OCI-LY1 (cell line): ENCODE measurements at regions not wholly inside any gene's neighbourhood (a gene's known extent, or its start where the extent isn't known, plus 50 kb on each side); places are given as distances from the start of the nearest gene placed in this dataset.

ENCODE experiments used
- H2AFZ ChIP-seq: fragments of 200-600 bp; sonication (generic), shearing (Covaris generic); 2 replicates; pipeline ENCODE4 v1.6.0; 2014; ENCODE audit warnings: antibody characterized with exemption, mild to moderate bottlenecking, low read length
- H3F3A ChIP-seq: fragments of 200-600 bp; sonication (generic), shearing (Covaris generic); 2 replicates; pipeline ENCODE4 v1.6.0; 2014; ENCODE audit warnings: mild to moderate bottlenecking, antibody characterized with exemption, low read length, moderate library complexity; ENCODE audit not compliant: insufficient read depth
- H3K27ac ChIP-seq: fragments of 200-600 bp; sonication (generic); 2 replicates; pipeline ENCODE4 v1.5.1; 2014; ENCODE audit warnings: low read length, mixed run types, mild to moderate bottlenecking, low read depth; ENCODE audit not compliant: poor library complexity, severe bottlenecking
- H3K27me3 ChIP-seq: fragments of 200-600 bp; sonication (generic); 2 replicates; pipeline ENCODE4 v1.6.0; 2014; ENCODE audit warnings: antibody characterized with exemption, mild to moderate bottlenecking, low read length, moderate library complexity; ENCODE audit not compliant: insufficient read depth
- H3K36me3 ChIP-seq: fragments of 200-600 bp; sonication (generic); 2 replicates; pipeline ENCODE4 v1.6.1; 2014; ENCODE audit warnings: mild to moderate bottlenecking, antibody characterized with exemption, low read length, moderate library complexity, mixed read lengths; ENCODE audit not compliant: insufficient read depth
- H3K4me1 ChIP-seq: fragments of 200-600 bp; sonication (generic); 2 replicates; pipeline ENCODE4 v1.5.1; 2014; ENCODE audit warnings: mild to moderate bottlenecking, low read length, moderate library complexity; ENCODE audit not compliant: insufficient read depth, severe bottlenecking
- H3K4me2 ChIP-seq: fragments of 200-600 bp; sonication (generic), shearing (Covaris generic); 2 replicates; pipeline ENCODE4 v1.6.1; 2014; ENCODE audit warnings: low read length
- H3K4me3 ChIP-seq: fragments of 200-600 bp; sonication (generic); 2 replicates; pipeline ENCODE4 v1.5.1; 2014; ENCODE audit warnings: low read length, low read depth, mild to moderate bottlenecking, mixed read lengths; ENCODE audit not compliant: poor library complexity, severe bottlenecking
- H3K79me2 ChIP-seq: fragments of 200-600 bp; shearing (Covaris generic); 2 replicates; pipeline ENCODE4 v1.6.1; 2016; ENCODE audit warnings: mixed run types, low read length, mixed read lengths; ENCODE audit not compliant: insufficient read depth
- H3K9ac ChIP-seq: fragments of 200-600 bp; sonication (generic), shearing (Covaris generic); 2 replicates; pipeline ENCODE4 v1.6.1; 2014; ENCODE audit warnings: mild to moderate bottlenecking, low read length, mixed read lengths
- H3K9me2 ChIP-seq: fragments of 200-600 bp; sonication (generic), shearing (Covaris generic); 2 replicates; pipeline ENCODE4 v1.6.1; 2014; ENCODE audit warnings: low read depth, mild to moderate bottlenecking, low read length, mixed read lengths
- H3K9me3 ChIP-seq: fragments of 200-600 bp; shearing (Covaris generic); 2 replicates; pipeline ENCODE4 v1.6.1; 2014; ENCODE audit warnings: low read length, mixed read lengths
- H4K20me1 ChIP-seq: fragments of 200-600 bp; sonication (generic), shearing (Covaris generic); 2 replicates; pipeline ENCODE4 v1.6.0; 2016; ENCODE audit warnings: mild to moderate bottlenecking, low read length; ENCODE audit not compliant: insufficient read depth
- CTCF ChIP-seq: fragments of 200-600 bp; sonication (generic), shearing (Covaris generic); IDR thresholded peaks from 2 replicates; pipeline ENCODE4 v1.5.1; 2017; ENCODE audit warnings: mild to moderate bottlenecking, antibody characterized with exemption, low read length, moderate library complexity, mixed read lengths
- EZH2 ChIP-seq: fragments of 200-600 bp; sonication (generic), shearing (Covaris generic); IDR thresholded peaks from 2 replicates; pipeline ENCODE4 v1.8.0; 2017; ENCODE audit warnings: borderline replicate concordance, mixed run types, mild to moderate bottlenecking, antibody characterized with exemption, low read length, moderate library complexity, mixed read lengths

GRCh38 chr4:19047279-19047880 is 1025.8 kb upstream of the LCORL start:
- Histone ChIP-seq H3K4me3 (no peak overlapping the region), H3K27ac (no peak overlapping the region), H2AFZ (no peak overlapping the region), H3K9me3 (no peaks in the 10 kb centered on the region), H3F3A (no peaks in the 10 kb centered on the region), H3K9me2 (no peaks in the 10 kb centered on the region), H3K79me2 (no peaks in the 10 kb centered on the region), H4K20me1 (no peaks in the 10 kb centered on the region), H3K4me2 (no peak overlapping the region), H3K36me3 (no peaks in the 10 kb centered on the region), H3K9ac (no peak overlapping the region), H3K4me1 (no peaks in the 10 kb centered on the region), H3K27me3 (no peaks in the 10 kb centered on the region)
- TF ChIP-seq EZH2: no peak
- no peak for TF ChIP-seq CTCF

GRCh38 chr4:19039816-19040215 is 1018.3 kb upstream of the LCORL start:
- no peak for TF ChIP-seq EZH2
- no peak for TF ChIP-seq CTCF
- Histone ChIP-seq H3F3A (no peaks in the 10 kb centered on the region), H3K27ac (no peak overlapping the region), H3K36me3 (no peaks in the 10 kb centered on the region), H3K27me3 (no peaks in the 10 kb centered on the region), H3K4me1 (no peaks in the 10 kb centered on the region), H4K20me1 (no peaks in the 10 kb centered on the region), H3K9me2 (no peaks in the 10 kb centered on the region), H3K4me3 (no peak overlapping the region), H3K9ac (no peak overlapping the region), H3K4me2 (no peak overlapping the region), H3K79me2 (no peaks in the 10 kb centered on the region), H3K9me3 (no peaks in the 10 kb centered on the region), H2AFZ (no peak overlapping the region)

- TF ChIP-seq EZH2: no peak
- no peak for TF ChIP-seq CTCF
- Histone ChIP-seq H3K9me3 (no peaks in the 10 kb centered on the region), H3K36me3 (no peaks in the 10 kb centered on the region), H3K4me3 (no peak overlapping the region), H3F3A (no peaks in the 10 kb centered on the region), H3K79me2 (no peaks in the 10 kb centered on the region), H3K9ac (no peak overlapping the region), H3K9me2 (no peaks in the 10 kb centered on the region), H4K20me1 (no peaks in the 10 kb centered on the region), H3K4me1 (no peaks in the 10 kb centered on the region), H3K27ac (no peak overlapping the region), H3K27me3 (no peaks in the 10 kb centered on the region), H2AFZ (no peak overlapping the region), H3K4me2 (no peak overlapping the region)
Measured at GRCh38 chr4:19038231-19038630, 1016.7 kb upstream of the LCORL start.
